D721Med (cell line): ENCODE measurements at regions not wholly inside any gene's neighbourhood (a gene's known extent, or its start where the extent isn't known, plus 50 kb on each side); places are given as distances from the start of the nearest gene placed in this dataset.

Experiments used
- DNase-seq: peaks from one replicate; pipeline ENCODE4 v3.0.0; 2011; ENCODE audit warnings: low spot score; ENCODE audit not compliant: insufficient read length
- FAIRE-seq: peaks from 2 replicates; lab custom pipeline; 2011; peaks lifted over from hg19 to GRCh38; lab: Jason Lieb, UNC
- CTCF ChIP-seq: IDR thresholded peaks from 2 replicates; pipeline ENCODE4 v1.5.1; 2012; ENCODE audit warnings: mild to moderate bottlenecking, control low read depth; ENCODE audit not compliant: insufficient read depth; ENCODE audit errors: missing control alignments

DNA sequence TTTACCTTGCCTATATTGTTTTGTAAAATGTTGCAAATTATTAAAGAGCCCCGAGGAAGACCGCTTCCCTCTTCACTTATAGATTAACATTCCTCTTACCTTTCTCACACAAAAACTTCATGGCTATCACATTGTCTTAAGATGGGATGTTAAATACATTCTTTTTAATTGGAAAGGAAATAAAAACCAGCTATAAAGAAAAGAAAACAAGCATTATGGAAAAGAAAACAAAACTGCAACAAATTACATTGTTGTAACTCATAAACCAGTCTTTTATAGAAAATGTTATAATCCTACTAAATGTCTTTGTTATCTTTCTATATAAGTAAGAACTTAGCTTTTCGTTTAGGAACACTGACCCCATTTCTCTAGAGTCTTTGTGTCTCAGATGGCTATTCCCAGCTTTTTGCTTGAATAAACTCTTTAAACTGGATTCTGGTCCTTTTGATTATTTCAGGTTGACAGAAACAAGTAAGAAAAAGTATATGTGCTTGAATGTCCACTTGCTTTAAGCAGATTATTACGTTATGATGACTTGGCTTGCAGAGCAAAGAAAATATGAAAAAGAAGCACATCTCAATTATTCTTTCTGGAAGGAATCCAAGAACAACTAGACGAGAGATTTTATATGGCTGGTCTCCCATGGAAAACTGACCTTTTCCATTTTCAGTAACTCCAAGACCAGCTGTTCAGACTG, 128.2 kb downstream of the AKR1D1 start:
- FAIRE-seq: no peak
- no peak for DNase-seq
- no peak for TF ChIP-seq CTCF

DNA sequence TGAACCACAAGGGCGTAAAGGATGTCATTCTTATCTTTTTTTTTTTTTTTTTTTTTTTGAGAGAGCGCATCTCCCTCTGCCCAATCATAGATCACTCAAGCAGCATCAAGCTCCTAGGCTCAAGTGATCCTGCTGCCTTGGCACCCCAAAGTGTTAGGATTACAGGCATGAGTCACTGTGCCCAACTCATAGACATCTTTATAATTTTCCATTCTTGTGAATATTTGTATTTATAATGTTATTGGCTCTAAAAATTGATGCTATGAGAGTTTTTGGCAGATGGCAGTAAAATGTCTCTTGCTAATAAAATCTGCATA, 128.7 kb downstream of the AKR1D1 start:
- no peak for TF ChIP-seq CTCF
- no peak for DNase-seq
- FAIRE-seq: no peak

GRCh38 chr7:138205614-138206150, 129.4 kb downstream of the AKR1D1 start:
- TF ChIP-seq CTCF: no peak
- no peak for FAIRE-seq
- no peak for DNase-seq

DNA sequence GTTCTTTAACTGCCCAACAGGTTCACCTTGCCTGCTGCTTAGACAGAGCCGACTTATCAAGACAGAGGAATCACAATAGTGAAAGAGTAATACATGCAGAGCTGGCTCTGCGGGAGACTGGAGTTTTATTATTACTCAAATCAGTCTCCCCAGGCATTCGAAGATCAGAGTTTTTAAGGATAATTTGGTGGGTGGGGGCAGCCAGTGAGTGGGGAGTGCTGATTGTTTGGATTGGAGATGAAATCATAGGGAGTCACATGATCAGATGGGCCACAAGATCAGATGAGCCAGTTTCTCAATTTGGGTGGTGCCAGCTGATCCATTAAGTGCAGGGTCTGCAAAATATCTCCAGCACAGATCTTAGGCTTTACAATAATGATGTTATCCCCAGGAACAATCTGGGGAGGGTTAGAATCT, 131.3 kb downstream of the AKR1D1 start:
- DNase-seq: no peak
- FAIRE-seq: no peak
- no peak for TF ChIP-seq CTCF

GRCh38 chr7:138208142-138208570, 131.9 kb downstream of the AKR1D1 start:
- no peak for FAIRE-seq
- DNase-seq: no peak
- no peak for TF ChIP-seq CTCF

- DNase-seq (no peak), FAIRE-seq (no peak)
- TF ChIP-seq CTCF: no peak
Observed at GRCh38 chr7:138208864-138209263, 132.6 kb downstream of the AKR1D1 start.

GRCh38 chr7:138212314-138212713, 136.1 kb downstream of the AKR1D1 start:
- no peak for TF ChIP-seq CTCF
- FAIRE-seq (peak; percentile 6), DNase-seq (no peak)
